ENCODE measurements at regions not wholly inside any gene's neighbourhood (a gene's known extent, or its start where the extent isn't known, plus 50 kb on each side); places are given as distances from the start of the nearest gene placed in this dataset.
"Not testable (repeated sequence)": the region's sequence is repeated elsewhere in the genome, so short reads cannot be mapped to it uniquely, and the experiment has no call there.

DNA sequence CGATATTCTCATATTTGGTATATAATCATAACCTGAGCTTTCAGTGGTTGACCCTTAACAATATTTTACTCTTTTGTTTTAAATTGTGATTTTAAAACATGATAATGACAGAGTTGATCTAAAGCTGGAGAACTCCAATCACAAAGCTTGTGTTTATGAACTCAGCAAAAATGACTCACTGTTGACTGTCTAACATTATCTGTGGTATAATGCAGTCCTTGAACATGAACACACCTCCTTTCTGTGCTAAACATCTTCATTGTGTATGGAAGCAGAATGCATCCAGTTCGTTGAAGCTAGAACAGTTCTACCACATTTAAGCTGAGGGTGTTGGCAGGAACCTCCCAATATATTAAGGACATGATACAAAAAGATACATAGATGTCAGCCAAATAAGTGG, 1030.2 kb upstream of the SEMA6A start:
- Histone ChIP-seq H3F3A (ENCODE audit: low read depth) (no peaks in the 10 kb centered on the region), H3K4me2 (no peak overlapping the region), H3K9me3 (ENCODE audit: low read depth) (no peaks in the 10 kb centered on the region), H3K9ac (no peak overlapping the region), H3K79me2 (ENCODE audit: low read depth) (no peaks in the 10 kb centered on the region), H3K4me1 (no peaks in the 10 kb centered on the region), H3K36me3 (no peaks in the 10 kb centered on the region), H2AFZ (replicated peaks) (no peak overlapping the region), H4K20me1 (ENCODE audit: low read depth) (no peaks in the 10 kb centered on the region), H3K27me3 (no peaks in the 10 kb centered on the region), H3K4me3 (no peak overlapping the region), H3K27ac (no peak overlapping the region)
- TF ChIP-seq EZH2phosphoT487 (IDR thresholded peaks at IDR 0.05) (no peak), EZH2 (IDR thresholded peaks at IDR 0.05) (no peak)
- Mint-ChIP-seq H3K9me3 (peaks cover 2% of the 10 kb centered on the region), H3K27me3 (ENCODE audit: insufficient read depth, low read depth) (peaks cover 2% of the 10 kb centered on the region), H3K36me3 (no peaks in the 10 kb centered on the region), H3K27ac (no peak overlapping the region), H3K4me1 (no peaks in the 10 kb centered on the region), H3K4me3 (no peak overlapping the region)
- no peak for DNase-seq (ENCODE audit: low spot score)

DNA sequence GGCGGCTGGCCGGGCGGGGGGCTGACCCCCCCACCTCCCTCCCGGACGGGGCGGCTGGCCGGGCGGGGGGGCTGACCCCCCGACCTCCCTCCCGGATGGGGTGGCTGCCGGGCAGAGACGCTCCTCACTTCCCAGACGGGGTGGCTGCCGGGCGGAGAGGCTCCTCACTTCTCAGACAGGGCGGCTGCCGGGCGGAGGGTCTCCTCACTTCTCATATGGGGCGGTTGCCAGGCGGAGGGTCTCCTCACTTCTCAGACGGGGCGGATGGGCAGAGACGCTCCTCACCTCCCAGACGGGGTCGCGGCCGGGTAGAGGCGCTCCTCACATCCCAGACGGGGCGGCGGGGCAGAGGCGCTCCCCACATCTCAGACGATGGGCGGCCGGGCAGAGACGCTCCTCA, 1025.2 kb upstream of the SEMA6A start:
- H3K36me3 Mint-ChIP-seq; H3K79me2 ChIP-seq (ENCODE audit: low read depth); H3K9me3 Mint-ChIP-seq; H3K4me3 Mint-ChIP-seq; H2AFZ ChIP-seq (replicated peaks); H3K27me3 Mint-ChIP-seq (ENCODE audit: insufficient read depth, low read depth); H3K27ac ChIP-seq; H3K9ac ChIP-seq; H3K4me1 ChIP-seq; H3K4me2 ChIP-seq; H3K27me3 ChIP-seq; H3K4me3 ChIP-seq; H3K36me3 ChIP-seq; H4K20me1 ChIP-seq (ENCODE audit: low read depth); H3K27ac Mint-ChIP-seq; H3K9me3 ChIP-seq (ENCODE audit: low read depth); H3F3A ChIP-seq (ENCODE audit: low read depth); H3K4me1 Mint-ChIP-seq; DNase-seq (ENCODE audit: low spot score): not testable (repeated sequence)

DNA sequence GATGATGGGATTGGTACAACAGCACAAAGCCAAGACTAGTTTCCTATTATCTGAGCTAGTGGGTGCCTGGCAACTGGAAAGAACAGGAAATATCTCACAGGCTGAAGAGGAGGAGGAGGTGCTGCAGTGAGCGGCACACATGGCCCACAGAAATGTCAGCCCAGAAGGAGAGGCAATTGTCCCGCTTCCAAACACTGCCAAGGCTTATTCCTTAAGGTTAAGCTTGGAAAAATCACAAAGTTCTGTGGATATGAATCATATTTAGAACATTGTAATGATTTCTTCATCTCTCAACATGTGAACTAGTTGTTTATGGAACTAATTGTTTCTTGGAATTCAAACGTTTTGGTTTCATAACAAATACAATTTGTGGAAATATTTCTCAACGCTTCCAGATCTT, 1019.5 kb upstream of the SEMA6A start:
- no peak overlapping the region for H3K4me2 ChIP-seq
- H3K27me3 Mint-ChIP-seq (ENCODE audit: insufficient read depth, low read depth) = peaks cover 2% of the 10 kb centered on the region
- H3K9me3 Mint-ChIP-seq = peaks cover 7% of the 10 kb centered on the region
- no peaks in the 10 kb centered on the region for H3K36me3 ChIP-seq
- no peaks in the 10 kb centered on the region for H3K27me3 ChIP-seq
- no peak overlapping the region for H3K4me3 Mint-ChIP-seq
- no peaks in the 10 kb centered on the region for H4K20me1 ChIP-seq (ENCODE audit: low read depth)
- TF ChIP-seq EZH2 (IDR thresholded peaks at IDR 0.05) (no peak), EZH2phosphoT487 (IDR thresholded peaks at IDR 0.05) (no peak)
- TF ChIP-seq, protein P1, sequence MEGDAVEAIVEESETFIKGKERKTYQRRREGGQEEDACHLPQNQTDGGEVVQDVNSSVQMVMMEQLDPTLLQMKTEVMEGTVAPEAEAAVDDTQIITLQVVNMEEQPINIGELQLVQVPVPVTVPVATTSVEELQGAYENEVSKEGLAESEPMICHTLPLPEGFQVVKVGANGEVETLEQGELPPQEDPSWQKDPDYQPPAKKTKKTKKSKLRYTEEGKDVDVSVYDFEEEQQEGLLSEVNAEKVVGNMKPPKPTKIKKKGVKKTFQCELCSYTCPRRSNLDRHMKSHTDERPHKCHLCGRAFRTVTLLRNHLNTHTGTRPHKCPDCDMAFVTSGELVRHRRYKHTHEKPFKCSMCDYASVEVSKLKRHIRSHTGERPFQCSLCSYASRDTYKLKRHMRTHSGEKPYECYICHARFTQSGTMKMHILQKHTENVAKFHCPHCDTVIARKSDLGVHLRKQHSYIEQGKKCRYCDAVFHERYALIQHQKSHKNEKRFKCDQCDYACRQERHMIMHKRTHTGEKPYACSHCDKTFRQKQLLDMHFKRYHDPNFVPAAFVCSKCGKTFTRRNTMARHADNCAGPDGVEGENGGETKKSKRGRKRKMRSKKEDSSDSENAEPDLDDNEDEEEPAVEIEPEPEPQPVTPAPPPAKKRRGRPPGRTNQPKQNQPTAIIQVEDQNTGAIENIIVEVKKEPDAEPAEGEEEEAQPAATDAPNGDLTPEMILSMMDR (IDR thresholded peaks at IDR 0.05) = no peak
- H3K4me3 ChIP-seq = no peak overlapping the region
- no peaks in the 10 kb centered on the region for H3K9me3 ChIP-seq (ENCODE audit: low read depth)
- no peaks in the 10 kb centered on the region for H3K36me3 Mint-ChIP-seq
- no peaks in the 10 kb centered on the region for H3F3A ChIP-seq (ENCODE audit: low read depth)
- peak overlapping the region; percentile 70 for H2AFZ ChIP-seq (replicated peaks)
- no peaks in the 10 kb centered on the region for H3K4me1 ChIP-seq
- no peak overlapping the region for H3K27ac ChIP-seq
- peak; percentile 3 for DNase-seq (ENCODE audit: low spot score)
- H3K79me2 ChIP-seq (ENCODE audit: low read depth) = no peaks in the 10 kb centered on the region
- no peak overlapping the region for H3K9ac ChIP-seq
- H3K27ac Mint-ChIP-seq = no peak overlapping the region
- peaks cover 8% of the 10 kb centered on the region for H3K4me1 Mint-ChIP-seq

DNA sequence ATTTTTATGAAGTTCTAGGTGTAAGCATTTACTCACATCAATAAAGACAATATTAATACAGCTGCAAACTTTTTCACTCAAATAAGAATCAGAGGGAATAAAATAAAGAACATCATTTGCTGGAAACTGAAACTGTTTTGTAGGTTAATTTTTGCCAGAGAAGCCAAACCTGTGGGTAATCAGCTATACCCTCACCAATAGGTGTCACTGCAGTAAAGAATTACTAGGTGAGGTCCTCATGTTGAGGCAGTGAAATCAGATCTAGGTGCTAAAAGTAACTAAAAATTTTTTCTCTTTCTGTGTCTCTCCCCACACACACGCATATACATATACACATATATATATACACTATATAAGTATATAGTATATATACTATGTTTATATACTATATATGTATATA, 1016.3 kb upstream of the SEMA6A start:
- Histone ChIP-seq H3K4me2 (no peak overlapping the region), H3K9me3 (ENCODE audit: low read depth) (no peaks in the 10 kb centered on the region), H4K20me1 (ENCODE audit: low read depth) (no peaks in the 10 kb centered on the region), H3F3A (ENCODE audit: low read depth) (no peaks in the 10 kb centered on the region), H3K27me3 (no peaks in the 10 kb centered on the region), H3K9ac (no peak overlapping the region), H3K4me1 (no peaks in the 10 kb centered on the region), H3K79me2 (ENCODE audit: low read depth) (no peaks in the 10 kb centered on the region), H2AFZ (replicated peaks) (no peak overlapping the region), H3K27ac (no peak overlapping the region), H3K4me3 (no peak overlapping the region), H3K36me3 (no peaks in the 10 kb centered on the region)
- Mint-ChIP-seq H3K4me1 (peaks cover 11% of the 10 kb centered on the region), H3K27me3 (ENCODE audit: insufficient read depth, low read depth) (no peaks in the 10 kb centered on the region), H3K36me3 (no peaks in the 10 kb centered on the region), H3K27ac (no peak overlapping the region), H3K4me3 (no peak overlapping the region), H3K9me3 (peaks cover 5% of the 10 kb centered on the region)
- DNase-seq (ENCODE audit: low spot score) = peak; percentile 31
- TF ChIP-seq, protein P1 (IDR thresholded peaks at IDR 0.05) = peak; percentile 51
- TF ChIP-seq EZH2phosphoT487 (IDR thresholded peaks at IDR 0.05) = no peak
- no peak for TF ChIP-seq EZH2 (IDR thresholded peaks at IDR 0.05)

Data from neural progenitor cell (in vitro differentiated cells).